Esophagus muscularis mucosa (tissue), 4 donors: ENCODE measurements at regions not wholly inside any gene's neighbourhood (a gene's known extent, or its start where the extent isn't known, plus 50 kb on each side); places are given as distances from the start of the nearest gene placed in this dataset.

Experiments
- DNase-seq: peaks from one replicate; pipeline ENCODE4 v3.0.0-alpha.2; 2017; ENCODE audit errors: extremely low spot score
- H3K27ac ChIP-seq, 4 donors: fragments of 200-600 bp; sonication (generic); replicated peaks in 1 of 4; 1 replicate in 3 of 4; 2 replicates in 1 of 4; pipeline ENCODE4 v1.5.1; 2016 to 2019; ENCODE audit warnings: mild to moderate bottlenecking in 1 of 4
- H3K27me3 ChIP-seq, 4 donors: fragments of 200-600 bp; sonication (generic); one replicate each; pipeline versions ENCODE4 v1.5.1 to v1.6.0; 2016 to 2019
- H3K36me3 ChIP-seq, 4 donors: fragments of 200-600 bp; sonication (generic); one replicate each; pipeline ENCODE4 v1.5.1; 2016 to 2019
- H3K4me1 ChIP-seq, 4 donors: fragments of 200-600 bp; sonication (generic); one replicate each; pipeline ENCODE4 v1.5.1; 2016 to 2019
- H3K4me3 ChIP-seq, 4 donors: fragments of 200-600 bp; sonication (generic); 1 replicate in 2 of 4; 2 replicates in 2 of 4; pipeline ENCODE4 v1.5.1; 2016 to 2019; ENCODE audit warnings: mild to moderate bottlenecking in 4 of 4, moderate library complexity in 1 of 4
- H3K9me3 ChIP-seq, 4 donors: fragments of 200-600 bp; sonication (generic); 1 replicate in 3 of 4; 2 replicates in 1 of 4; pipeline ENCODE4 v1.5.1; 2016 to 2019
- CTCF ChIP-seq, 3 experiments: fragments of 200-600 bp in 2 of 3; fragments of 450-650 bp in 1 of 3; sonication (generic) in 2 of 3; IDR thresholded peaks; one replicate each; pipeline ENCODE4 v1.5.1; 2017 to 2019; ENCODE audit warnings: antibody characterized with exemption in 3 of 3, mild to moderate bottlenecking in 2 of 3, moderate library complexity in 1 of 3
- EP300 ChIP-seq: sonication (generic); formaldehyde crosslinking; IDR thresholded peaks from one replicate; pipeline ENCODE4 v1.6.1; 2017; ENCODE audit warnings: antibody characterized with exemption
- POLR2A ChIP-seq: fragments of 450-650 bp; IDR thresholded peaks from one replicate; pipeline ENCODE4 v1.6.1; 2017; ENCODE audit warnings: antibody characterized with exemption, moderate library complexity, mild to moderate bottlenecking, low read depth
- POLR2AphosphoS5 ChIP-seq, 2 donors: sonication (generic); formaldehyde crosslinking; IDR thresholded peaks; one replicate each; pipeline ENCODE4 v1.6.1; 2017; ENCODE audit warnings: antibody characterized with exemption in 2 of 2
- WGBS: methylation state at CpG from one replicate; pipeline ENCODE4 v1.1.5; 2018; 5-methylcytosine and 5-hydroxymethylcytosine counted together
- intact Hi-C: fragments of 100-400 bp; cut with DNase I; formaldehyde crosslinking; loops from one replicate; pipeline ENCODE4 v1.15.1; 2023

- DNase-seq: no peak
- 94% methylated on average over 2 of the region's 2 CpGs for WGBS
- Histone ChIP-seq H3K4me3 (no peak overlapping the region), H3K9me3 (no peaks in the 10 kb centered on the region), H3K27ac (no peak overlapping the region), H3K4me1 (no peaks in the 10 kb centered on the region), H3K36me3 (no peaks in the 10 kb centered on the region), H3K27me3 (no peaks in the 10 kb centered on the region)
- intact Hi-C loops: no loop called here
- TF ChIP-seq POLR2AphosphoS5 (IDR thresholded peaks at IDR 0.05) (no peak), CTCF (IDR thresholded peaks at IDR 0.05) (no peak), EP300 (no peak), POLR2A (no peak)
These were observed 544.1 kb downstream of the TUSC7 start for GRCh38 chr3:117253636-117254035.

DNA sequence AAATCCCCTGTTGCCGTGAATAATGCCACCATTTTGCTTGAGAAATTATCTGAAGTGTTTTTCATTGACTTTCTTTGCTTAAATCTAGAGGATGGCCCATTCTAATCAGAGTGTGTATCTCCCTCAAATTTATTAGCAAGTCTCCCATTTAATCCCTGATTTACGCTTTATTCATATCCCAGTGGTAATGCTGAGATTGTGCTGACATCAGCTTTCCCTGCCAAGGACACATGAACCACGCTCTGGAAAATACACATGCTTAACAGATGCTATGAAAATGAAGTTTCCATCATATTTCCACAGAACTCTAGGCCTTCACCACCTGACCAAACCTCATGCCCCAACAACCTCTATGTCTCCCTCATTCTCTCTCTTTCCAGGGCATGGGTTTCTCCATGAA lies 545.4 kb downstream of the TUSC7 start:
- no peak for DNase-seq
- Histone ChIP-seq H3K36me3 (no peaks in the 10 kb centered on the region), H3K27me3 (no peaks in the 10 kb centered on the region), H3K9me3 (no peaks in the 10 kb centered on the region), H3K4me1 (no peaks in the 10 kb centered on the region), H3K27ac (no peak overlapping the region), H3K4me3 (no peak overlapping the region)
- intact Hi-C loops: no loop called here
- 89% methylated on average over 3 of the region's 3 CpGs for WGBS
- TF ChIP-seq CTCF (IDR thresholded peaks at IDR 0.05): no peak

DNA sequence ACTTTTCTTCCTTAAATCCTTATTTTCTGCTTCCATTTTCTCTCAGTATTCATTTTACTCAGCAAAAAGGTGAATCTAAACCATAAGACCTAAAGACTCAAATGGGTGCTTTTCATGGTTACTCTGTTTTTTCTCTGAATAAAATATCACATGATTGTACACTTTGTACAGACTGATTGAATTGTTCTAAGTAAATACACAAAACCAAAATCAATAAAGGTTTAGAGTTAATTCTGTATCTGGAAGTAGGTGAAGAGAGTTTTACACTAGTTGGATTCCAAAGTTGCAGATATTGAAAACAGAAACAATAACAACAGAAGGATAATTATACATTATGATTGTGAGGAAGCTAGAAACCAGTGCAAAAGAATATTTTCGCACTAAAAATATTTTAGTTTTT lies 546.2 kb downstream of the TUSC7 start:
- intact Hi-C loops: no loop called here
- no peaks in the 10 kb centered on the region for H3K9me3 ChIP-seq
- no peak for DNase-seq
- no peaks in the 10 kb centered on the region for H3K36me3 ChIP-seq
- no peaks in the 10 kb centered on the region for H3K27me3 ChIP-seq
- TF ChIP-seq EP300 (no peak), CTCF (IDR thresholded peaks at IDR 0.05) (no peak), POLR2A (no peak), POLR2AphosphoS5 (IDR thresholded peaks at IDR 0.05) (no peak)
- no peaks in the 10 kb centered on the region for H3K4me1 ChIP-seq
- no peak overlapping the region for H3K4me3 ChIP-seq
- 98% methylated on average over 1 of the region's 1 CpG for WGBS
- H3K27ac ChIP-seq: no peak overlapping the region

DNA sequence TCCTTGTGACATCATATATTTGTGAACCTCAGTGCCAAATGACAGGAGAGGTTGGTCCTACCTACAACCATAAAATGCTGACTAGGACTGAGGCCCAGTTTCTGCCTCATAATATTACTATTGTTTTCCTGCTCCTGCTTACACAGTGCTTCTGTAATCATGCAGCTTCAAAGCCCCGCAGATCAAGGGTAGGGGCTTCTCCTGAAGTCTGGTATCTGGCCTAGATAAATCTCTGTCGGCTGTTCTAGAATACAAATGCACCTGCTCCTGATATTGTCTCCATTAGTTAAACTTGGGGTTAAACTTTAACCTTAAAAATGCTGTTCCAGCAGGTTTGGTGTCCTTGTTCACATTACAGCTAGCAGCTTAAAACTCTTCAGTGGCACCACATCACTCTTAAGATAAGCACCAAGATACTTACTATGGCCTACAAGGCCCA lies 552.4 kb downstream of the TUSC7 start:
- TF ChIP-seq EP300 (no peak), POLR2A (no peak), CTCF (IDR thresholded peaks at IDR 0.05) (no peak), POLR2AphosphoS5 (IDR thresholded peaks at IDR 0.05) (no peak)
- WGBS: 65% methylated on average over 2 of the region's 2 CpGs
- intact Hi-C loops: no loop called here
- H3K27me3 ChIP-seq: no peaks in the 10 kb centered on the region
- H3K27ac ChIP-seq: no peak overlapping the region
- no peak for DNase-seq
- H3K4me3 ChIP-seq: no peak overlapping the region
- H3K36me3 ChIP-seq: no peaks in the 10 kb centered on the region
- no peaks in the 10 kb centered on the region for H3K9me3 ChIP-seq
- no peaks in the 10 kb centered on the region for H3K4me1 ChIP-seq

- no peaks in the 10 kb centered on the region for H3K27me3 ChIP-seq
- no peaks in the 10 kb centered on the region for H3K36me3 ChIP-seq
- intact Hi-C loops: no loop called here
- no peak overlapping the region for H3K4me3 ChIP-seq
- H3K27ac ChIP-seq: no peak overlapping the region
- no peaks in the 10 kb centered on the region for H3K4me1 ChIP-seq
- no peaks in the 10 kb centered on the region for H3K9me3 ChIP-seq
- TF ChIP-seq POLR2AphosphoS5 (IDR thresholded peaks at IDR 0.05): no peak
- no peak for TF ChIP-seq POLR2A
- TF ChIP-seq EP300: no peak
- no peak for TF ChIP-seq CTCF (IDR thresholded peaks at IDR 0.05)
- DNase-seq: no peak
- WGBS: 66% methylated on average over 3 of the region's 3 CpGs
These were observed 553.7 kb downstream of the TUSC7 start for GRCh38 chr3:117263270-117263669.
